ENCODE measurements at regions not wholly inside any gene's neighbourhood (a gene's known extent, or its start where the extent isn't known, plus 50 kb on each side); places are given as distances from the start of the nearest gene placed in this dataset.
"Not testable (repeated sequence)": the region's sequence is repeated elsewhere in the genome, so short reads cannot be mapped to it uniquely, and the experiment has no call there.

DNA sequence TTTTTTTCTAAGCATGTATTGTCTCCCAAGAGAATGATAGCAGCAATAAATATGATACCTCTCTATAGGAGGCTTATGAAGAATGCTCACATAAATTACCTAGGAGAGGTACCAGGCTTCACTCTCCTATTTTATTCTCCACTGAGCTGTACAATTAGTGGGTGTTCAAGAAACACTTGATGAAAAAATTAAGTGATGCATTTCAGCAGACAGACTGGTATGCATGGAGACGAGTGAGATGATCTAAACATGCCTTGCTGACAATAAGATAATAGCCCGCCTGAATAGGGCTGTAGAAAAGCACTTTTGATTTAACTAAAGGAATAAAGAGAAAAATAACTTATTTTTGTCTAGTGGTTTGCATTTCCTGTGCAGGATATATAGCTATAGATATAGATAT is 1449.7 kb downstream of the GATA3 start:
- DNase-seq, result no peak

- no peak for DNase-seq
Measured at GRCh38 chr10:9505546-9505945, 1451.1 kb downstream of the GATA3 start.

- no peak for DNase-seq
Measured at GRCh38 chr10:9508606-9509005, 1454.1 kb downstream of the GATA3 start.

DNA sequence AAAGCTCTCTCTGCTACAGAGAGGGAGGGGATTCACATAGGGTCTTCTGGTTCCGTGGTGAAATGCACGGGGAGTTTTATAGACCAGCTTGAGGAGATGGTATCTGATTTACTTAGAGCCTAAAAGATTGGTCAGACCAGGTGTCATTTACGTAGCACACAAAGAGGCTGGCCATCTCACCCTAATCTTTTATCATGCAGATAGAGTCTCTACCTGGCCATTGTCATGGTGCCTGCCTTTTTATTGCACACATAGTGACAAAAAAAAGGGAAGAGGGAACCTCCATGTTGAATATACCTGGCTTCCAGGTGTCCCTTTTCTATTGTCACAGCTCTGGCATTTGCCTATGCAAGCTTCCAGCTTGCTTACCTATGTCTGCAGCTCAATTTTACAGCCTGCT is 1456.1 kb downstream of the GATA3 start:
- no peak for DNase-seq

DNA sequence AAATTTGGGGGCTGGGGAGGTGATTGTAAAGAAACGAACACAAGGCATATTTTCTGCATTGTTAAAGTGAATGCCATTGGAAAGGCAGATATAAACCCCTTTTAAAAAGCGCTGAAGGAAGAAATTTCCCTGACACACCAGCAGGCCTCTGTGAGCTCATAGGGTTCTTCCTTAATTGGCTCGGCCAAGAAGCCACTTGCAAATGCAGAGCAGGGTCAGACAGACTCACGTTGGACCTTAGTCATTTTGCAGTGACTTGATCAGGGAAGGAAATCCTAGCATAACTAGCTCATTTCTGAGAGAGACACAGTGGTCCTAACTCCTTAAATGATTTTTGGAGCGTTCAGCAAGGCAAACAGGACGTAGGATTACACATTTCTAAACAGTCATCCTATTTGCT is 1461.4 kb downstream of the GATA3 start:
- no peak for DNase-seq

DNA sequence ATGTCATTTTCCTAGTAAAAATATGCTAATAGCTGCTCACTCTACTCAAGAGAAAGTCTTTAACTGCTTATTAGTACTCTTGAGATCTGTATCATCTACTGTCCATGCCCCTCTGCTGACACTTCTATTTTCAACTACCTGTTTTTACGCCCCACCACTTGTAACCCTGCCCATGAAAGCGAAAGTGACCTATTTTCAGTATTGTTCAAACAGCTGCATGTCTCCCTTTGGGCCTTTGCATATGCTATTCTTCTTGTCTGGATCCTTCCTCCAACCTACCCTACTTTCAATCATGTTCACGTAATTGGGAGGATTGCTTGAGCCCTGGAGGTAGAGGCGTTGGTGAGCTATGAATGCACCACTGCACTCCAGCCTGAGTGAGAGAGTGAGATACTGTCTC is 1481.3 kb downstream of the GATA3 start:
- DNase-seq, result no peak

GRCh38 chr10:9545073-9545472 is 1472.6 kb upstream of the CELF2 start:
- no peak for DNase-seq

GRCh38 chr10:9547936-9548904 is 1469.5 kb upstream of the CELF2 start:
- DNase-seq, result no peak

DNA sequence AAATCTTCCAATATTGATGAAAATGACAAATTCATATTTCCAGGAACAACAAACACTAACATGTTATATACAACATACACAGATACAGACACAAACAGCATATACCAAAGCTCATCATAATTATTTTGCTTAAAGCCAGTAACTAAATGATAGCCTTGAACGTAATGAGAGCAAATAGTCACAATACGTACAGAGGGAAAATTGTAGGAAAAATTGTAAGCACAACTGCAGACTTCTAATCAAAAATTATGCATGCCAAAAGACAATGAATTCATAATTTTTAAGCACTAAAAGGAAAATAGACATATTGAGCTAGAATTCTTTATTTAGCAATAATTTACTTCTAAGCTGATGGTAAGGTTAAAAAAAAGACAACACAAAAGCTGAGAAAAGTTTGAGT is 1466.9 kb upstream of the CELF2 start:
- no peak for DNase-seq

GRCh38 chr10:9554321-9554720 is 1463.4 kb upstream of the CELF2 start:
- no peak for DNase-seq

DNA sequence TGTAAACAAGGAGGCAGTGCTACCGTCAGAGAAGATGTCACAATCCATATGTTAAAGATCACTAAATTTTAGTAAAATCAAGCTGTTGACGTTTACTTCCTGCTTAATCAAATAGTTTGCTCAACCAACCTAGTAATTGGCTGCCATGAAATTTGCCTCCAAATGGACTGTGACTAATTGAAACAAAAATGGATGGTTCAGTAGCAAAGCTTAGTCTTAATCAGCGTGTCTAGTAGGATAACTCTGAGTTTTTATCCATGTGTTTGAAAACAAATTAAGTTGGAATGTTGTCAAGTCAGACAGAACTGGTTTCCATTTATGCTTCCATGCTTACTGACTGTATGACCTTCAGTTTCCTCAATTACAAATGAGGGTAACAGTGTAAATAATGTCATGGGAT is 1456.7 kb upstream of the CELF2 start:
- DNase-seq, result no peak

DNA sequence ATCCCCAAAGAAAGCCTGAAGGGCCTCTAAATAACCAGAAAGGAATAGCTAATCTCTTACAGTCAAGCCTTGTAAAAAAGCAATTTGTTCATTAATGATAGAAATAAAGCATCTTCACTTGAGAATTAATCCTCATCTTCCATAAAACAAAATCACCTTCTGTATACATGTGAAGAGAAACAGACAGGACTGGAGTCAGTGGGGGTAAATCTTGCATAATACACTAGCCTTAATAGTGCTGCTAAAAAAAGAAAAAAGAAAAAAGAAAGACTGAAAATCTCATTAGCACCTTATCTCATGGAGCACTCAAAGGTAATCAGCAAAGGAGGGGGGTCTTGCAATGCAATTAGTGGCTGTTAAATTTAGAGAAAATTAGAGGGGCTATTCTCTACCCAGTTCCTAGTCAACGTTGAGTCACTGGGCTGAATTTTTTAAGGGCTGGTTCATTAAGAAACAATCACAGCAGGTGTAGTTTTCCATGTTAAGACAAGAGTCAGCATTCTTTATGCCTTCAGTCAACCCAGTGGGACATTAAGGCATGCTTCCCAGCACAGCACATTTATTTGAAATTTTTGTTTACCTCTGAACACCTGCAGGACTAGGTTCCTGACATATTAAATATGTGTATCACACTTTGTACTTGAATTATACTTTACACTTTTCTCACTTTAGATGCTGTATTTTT is 1455.7 kb upstream of the CELF2 start:
- DNase-seq, result no peak

DNA sequence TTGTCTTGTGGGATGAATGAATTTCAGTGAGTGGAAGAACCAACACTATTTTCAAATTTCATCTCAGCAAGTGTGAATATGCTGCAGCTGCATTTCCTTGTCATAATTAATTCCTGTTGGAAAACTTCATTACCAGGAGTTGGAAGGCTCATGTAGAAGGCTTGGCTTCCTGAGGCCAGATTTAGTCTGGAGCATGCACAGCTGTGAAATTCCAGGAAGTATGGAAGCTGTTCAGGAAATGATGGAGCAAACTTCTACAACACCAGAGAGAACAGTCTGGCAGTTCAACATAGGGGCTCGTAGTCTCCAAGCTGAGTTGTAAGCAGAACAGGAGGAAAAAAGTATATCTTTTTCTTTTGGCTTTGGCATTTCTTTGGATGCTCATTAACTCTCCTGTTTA is 1439.9 kb upstream of the CELF2 start:
- DNase-seq, result no peak

DNA sequence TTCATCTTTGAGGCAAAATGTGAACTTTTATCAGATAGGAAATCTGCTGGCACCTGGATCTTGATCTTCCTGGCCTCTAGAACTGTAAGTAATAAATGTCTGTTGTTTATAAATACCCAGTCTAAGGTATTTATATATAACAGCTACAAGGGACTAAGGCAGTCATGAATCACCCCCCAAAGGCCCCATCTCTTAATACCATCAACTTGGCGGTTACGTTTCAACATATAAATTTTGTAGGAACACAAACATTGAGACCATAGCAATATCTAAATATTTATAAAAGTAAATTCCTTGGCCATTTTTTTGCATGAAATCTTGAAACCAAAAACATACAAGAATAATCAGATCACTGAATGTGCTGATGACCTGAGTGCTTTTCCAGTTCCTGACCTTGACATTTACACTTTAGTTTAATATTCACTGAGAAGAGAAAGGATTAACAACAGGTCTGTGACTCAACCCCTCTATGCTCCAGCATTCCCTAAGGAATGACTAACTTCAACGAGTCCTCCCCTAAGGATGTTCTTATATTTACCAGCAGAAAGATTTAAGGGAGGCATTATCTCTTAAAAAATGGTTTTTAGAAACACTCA is 1438.5 kb upstream of the CELF2 start:
- DNase-seq, result no peak

DNA sequence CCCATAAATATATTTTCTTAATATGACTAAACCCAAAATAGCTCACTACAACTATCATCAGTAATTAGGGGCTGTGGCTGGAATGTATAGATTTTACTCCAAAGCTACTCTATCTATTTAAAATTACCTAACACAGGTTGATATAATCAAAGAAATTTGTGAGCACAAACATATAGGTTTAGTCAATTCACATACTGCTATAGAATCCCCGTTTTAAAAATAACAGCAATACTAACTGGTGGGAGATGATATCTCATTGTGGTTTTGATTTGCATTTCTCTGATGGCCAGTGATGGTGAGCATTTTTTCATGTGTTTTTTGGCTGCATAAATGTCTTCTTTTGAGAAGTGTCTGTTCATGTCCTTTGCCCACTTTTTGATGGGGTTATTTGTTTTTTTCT is 1434.9 kb upstream of the CELF2 start:
- not testable (repeated sequence) for DNase-seq

GRCh38 chr10:9596368-9596920 is 1421.2 kb upstream of the CELF2 start:
- no peak for DNase-seq

- DNase-seq, result no peak
Measured at GRCh38 chr10:9602998-9603397, 1414.7 kb upstream of the CELF2 start.

DNA sequence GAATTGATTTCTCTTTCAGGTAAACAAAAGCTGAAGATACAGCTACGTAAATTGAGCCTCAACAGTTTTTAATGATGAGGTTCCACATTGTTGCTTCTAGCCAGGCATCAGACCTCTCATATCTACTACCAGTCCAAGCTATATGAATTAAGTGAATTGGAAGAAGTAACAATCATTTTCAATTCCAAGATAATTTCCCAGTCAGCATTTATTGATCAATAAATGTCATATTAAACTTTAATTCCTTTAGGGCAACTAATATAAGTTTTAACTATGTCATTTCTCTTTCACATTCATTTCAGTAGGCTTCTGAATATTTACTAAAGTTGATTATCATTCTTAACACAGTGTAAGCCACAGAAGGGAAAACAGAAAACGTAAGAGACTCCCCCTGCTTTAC is 1413.7 kb upstream of the CELF2 start:
- DNase-seq, result no peak

GRCh38 chr10:9605231-9605630 is 1412.4 kb upstream of the CELF2 start:
- no peak for DNase-seq

DNA sequence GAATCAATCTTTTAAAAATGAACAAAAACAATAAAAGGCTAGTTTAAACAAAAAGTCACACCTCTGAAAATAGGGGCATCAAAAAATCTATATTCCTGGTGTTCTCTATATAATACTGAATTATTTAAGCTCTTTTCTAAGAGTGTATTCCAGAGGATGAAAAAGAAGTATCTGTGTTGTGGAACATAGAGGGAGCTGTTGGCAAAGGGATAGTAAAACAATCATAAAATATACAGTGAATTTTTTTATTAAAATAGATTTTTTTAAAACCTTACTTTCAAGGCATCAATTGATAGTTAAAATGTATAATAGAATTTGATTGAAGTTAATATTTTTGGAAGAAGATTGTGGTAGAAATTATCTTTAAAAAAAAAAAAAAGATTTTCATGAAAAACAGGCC is 1409.1 kb upstream of the CELF2 start:
- no peak for DNase-seq

GRCh38 chr10:9613338-9614075 is 1404.2 kb upstream of the CELF2 start:
- DNase-seq, result no peak

- no peak for DNase-seq
Measured at GRCh38 chr10:9615189-9615588, 1402.5 kb upstream of the CELF2 start.

- DNase-seq, result no peak
Measured at GRCh38 chr10:9621216-9621615, 1396.5 kb upstream of the CELF2 start.

Measured in SIG-M5 (cell line).